SK-N-SH treated with all-trans-retinoic acid at 6 μM for 48 hours (cell line): ENCODE measurements at regions not wholly inside any gene's neighbourhood (a gene's known extent, or its start where the extent isn't known, plus 50 kb on each side); places are given as distances from the start of the nearest gene placed in this dataset.

Experiments
- ATAC-seq: fragments of 200-7000 bp; cut with Tn5 transposase; 3 replicates; pipeline ENCODE4 v1.9.1; 2020; ENCODE audit warnings: mild to moderate bottlenecking, moderate library complexity
- ARNTL ChIP-seq: fragments of 450-650 bp; formaldehyde crosslinking; IDR thresholded peaks from 2 replicates; pipeline ENCODE4 v1.5.0; 2020; ENCODE audit warnings: low read depth, mild to moderate bottlenecking, moderate library complexity, borderline replicate concordance
- BACH2 ChIP-seq: fragments of 250-450 bp; sonication (Bioruptor Pico); IDR thresholded peaks from 2 replicates; pipeline ENCODE4 v1.9.0; 2021; ENCODE audit warnings: mild to moderate bottlenecking, borderline replicate concordance
- CSDC2 ChIP-seq: fragments of 250-450 bp; sonication (Bioruptor Pico); IDR thresholded peaks from 2 replicates; pipeline ENCODE4 v1.5.0; 2020; ENCODE audit warnings: mild to moderate bottlenecking, moderate library complexity
- ESRRG ChIP-seq: fragments of 250-450 bp; sonication (Bioruptor Pico); IDR thresholded peaks from 2 replicates; pipeline ENCODE4 v1.6.1; 2021; ENCODE audit warnings: mild to moderate bottlenecking
- GLIS3 ChIP-seq: fragments of 250-450 bp; sonication (Bioruptor Pico); IDR thresholded peaks from 2 replicates; pipeline ENCODE4 v1.5.0; 2020; ENCODE audit warnings: mild to moderate bottlenecking, moderate library complexity
- ISL1 ChIP-seq: fragments of 250-450 bp; sonication (Bioruptor Pico); IDR thresholded peaks from 2 replicates; pipeline ENCODE4 v2.1.2; 2022; ENCODE audit warnings: mild to moderate bottlenecking, moderate library complexity
- OSR1 ChIP-seq: fragments of 250-450 bp; sonication (Bioruptor Pico); IDR thresholded peaks from 2 replicates; pipeline ENCODE4 v1.8.0; 2022; ENCODE audit warnings: moderate library complexity, mild to moderate bottlenecking, inconsistent platforms
- PATZ1 ChIP-seq: fragments of 250-450 bp; sonication (Bioruptor Pico); IDR thresholded peaks from 2 replicates; pipeline ENCODE4 v1.8.0; 2020; ENCODE audit warnings: mild to moderate bottlenecking, moderate library complexity, borderline replicate concordance
- PPARA ChIP-seq: fragments of 250-450 bp; sonication (Bioruptor Pico); IDR thresholded peaks from 2 replicates; pipeline ENCODE4 v1.5.0; 2020; ENCODE audit warnings: mild to moderate bottlenecking, borderline replicate concordance
- RARB ChIP-seq: fragments of 250-450 bp; sonication (Bioruptor Pico); IDR thresholded peaks from 2 replicates; pipeline ENCODE4 v1.8.0; 2021; ENCODE audit warnings: mild to moderate bottlenecking, moderate library complexity
- SNAI2 ChIP-seq: fragments of 250-450 bp; sonication (Bioruptor Pico); IDR thresholded peaks from 2 replicates; pipeline ENCODE4 v1.5.0; 2020; ENCODE audit warnings: mild to moderate bottlenecking, moderate library complexity
- TOX ChIP-seq: fragments of 250-450 bp; sonication (Bioruptor Pico); IDR thresholded peaks from 2 replicates; pipeline ENCODE4 v1.8.0; 2021; ENCODE audit warnings: mild to moderate bottlenecking, moderate library complexity, borderline replicate concordance
- ZC3H10 ChIP-seq: fragments of 250-450 bp; sonication (Bioruptor Pico); IDR thresholded peaks from 2 replicates; pipeline ENCODE4 v1.5.1; 2021; ENCODE audit warnings: mild to moderate bottlenecking, moderate library complexity
- ZFP3 ChIP-seq: fragments of 250-450 bp; sonication (Bioruptor Pico); IDR thresholded peaks from 2 replicates; pipeline ENCODE4 v1.5.0; 2020; ENCODE audit warnings: mild to moderate bottlenecking, moderate library complexity
- ZFP30 ChIP-seq: fragments of 450-650 bp; formaldehyde crosslinking; IDR thresholded peaks from 2 replicates; pipeline ENCODE4 v1.5.0; 2022; ENCODE audit warnings: mild to moderate bottlenecking, moderate library complexity
- ZNF565 ChIP-seq: fragments of 450-650 bp; formaldehyde crosslinking; conservative IDR thresholded peaks from 2 replicates; pipeline ENCODE4 v1.5.0; 2020; ENCODE audit warnings: low read depth, mild to moderate bottlenecking, moderate library complexity
- ZNF70 ChIP-seq: fragments of 450-650 bp; formaldehyde crosslinking; IDR thresholded peaks from 2 replicates; pipeline ENCODE4 v1.5.0; 2020; ENCODE audit warnings: mild to moderate bottlenecking, moderate library complexity
- TF ChIP-seq, protein P1 (sequence below): fragments of 250-450 bp; sonication (Bioruptor Pico); IDR thresholded peaks from 2 replicates; pipeline ENCODE4 v1.5.1; 2021; ENCODE audit warnings: mild to moderate bottlenecking, moderate library complexity
- TF ChIP-seq, protein P2 (sequence below): fragments of 250-450 bp; sonication (Bioruptor Pico); IDR thresholded peaks from 2 replicates; pipeline ENCODE4 v1.5.1; 2020; ENCODE audit warnings: low read depth, mild to moderate bottlenecking, moderate library complexity
- TF ChIP-seq, protein P3 (sequence below): fragments of 250-450 bp; sonication (Bioruptor Pico); IDR thresholded peaks from 2 replicates; pipeline ENCODE4 v1.5.0; 2020; ENCODE audit warnings: mild to moderate bottlenecking, moderate library complexity

GRCh38 chr5:158546748-158547147 is 553.0 kb downstream of the EBF1 start:
- TF ChIP-seq GLIS3 (no peak), BACH2 (CRISPR knock-in tag) (no peak), ISL1 (CRISPR knock-in tag) (no peak), SNAI2 (no peak), ZC3H10 (no peak), PPARA (CRISPR knock-in tag) (no peak), ZFP30 (CRISPR knock-in tag) (no peak), TOX (CRISPR knock-in tag) (no peak), CSDC2 (CRISPR knock-in tag) (no peak), ESRRG (CRISPR knock-in tag) (no peak), ZFP3 (no peak), ZNF565 (no peak), RARB (no peak), PATZ1 (CRISPR knock-in tag) (no peak), OSR1 (no peak)
- TF ChIP-seq, protein P1, sequence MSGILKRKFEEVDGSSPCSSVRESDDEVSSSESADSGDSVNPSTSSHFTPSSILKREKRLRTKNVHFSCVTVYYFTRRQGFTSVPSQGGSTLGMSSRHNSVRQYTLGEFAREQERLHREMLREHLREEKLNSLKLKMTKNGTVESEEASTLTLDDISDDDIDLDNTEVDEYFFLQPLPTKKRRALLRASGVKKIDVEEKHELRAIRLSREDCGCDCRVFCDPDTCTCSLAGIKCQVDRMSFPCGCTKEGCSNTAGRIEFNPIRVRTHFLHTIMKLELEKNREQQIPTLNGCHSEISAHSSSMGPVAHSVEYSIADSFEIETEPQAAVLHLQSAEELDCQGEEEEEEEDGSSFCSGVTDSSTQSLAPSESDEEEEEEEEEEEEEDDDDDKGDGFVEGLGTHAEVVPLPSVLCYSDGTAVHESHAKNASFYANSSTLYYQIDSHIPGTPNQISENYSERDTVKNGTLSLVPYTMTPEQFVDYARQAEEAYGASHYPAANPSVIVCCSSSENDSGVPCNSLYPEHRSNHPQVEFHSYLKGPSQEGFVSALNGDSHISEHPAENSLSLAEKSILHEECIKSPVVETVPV, result no peak
- TF ChIP-seq, protein P2, sequence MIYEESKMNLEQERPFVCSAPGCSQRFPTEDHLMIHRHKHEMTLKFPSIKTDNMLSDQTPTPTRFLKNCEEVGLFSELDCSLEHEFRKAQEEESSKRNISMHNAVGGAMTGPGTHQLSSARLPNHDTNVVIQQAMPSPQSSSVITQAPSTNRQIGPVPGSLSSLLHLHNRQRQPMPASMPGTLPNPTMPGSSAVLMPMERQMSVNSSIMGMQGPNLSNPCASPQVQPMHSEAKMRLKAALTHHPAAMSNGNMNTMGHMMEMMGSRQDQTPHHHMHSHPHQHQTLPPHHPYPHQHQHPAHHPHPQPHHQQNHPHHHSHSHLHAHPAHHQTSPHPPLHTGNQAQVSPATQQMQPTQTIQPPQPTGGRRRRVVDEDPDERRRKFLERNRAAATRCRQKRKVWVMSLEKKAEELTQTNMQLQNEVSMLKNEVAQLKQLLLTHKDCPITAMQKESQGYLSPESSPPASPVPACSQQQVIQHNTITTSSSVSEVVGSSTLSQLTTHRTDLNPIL (CRISPR knock-in tag), result no peak
- no peak for ATAC-seq

- TF ChIP-seq RARB (no peak), BACH2 (CRISPR knock-in tag) (no peak), PPARA (CRISPR knock-in tag) (no peak), PATZ1 (CRISPR knock-in tag) (no peak), ISL1 (CRISPR knock-in tag) (no peak), ZNF70 (CRISPR knock-in tag) (no peak), ARNTL (CRISPR knock-in tag) (no peak), ZC3H10 (no peak), ZFP30 (CRISPR knock-in tag) (no peak), ESRRG (CRISPR knock-in tag) (no peak)
- TF ChIP-seq, protein P2 (CRISPR knock-in tag), result no peak
- TF ChIP-seq, protein P3, sequence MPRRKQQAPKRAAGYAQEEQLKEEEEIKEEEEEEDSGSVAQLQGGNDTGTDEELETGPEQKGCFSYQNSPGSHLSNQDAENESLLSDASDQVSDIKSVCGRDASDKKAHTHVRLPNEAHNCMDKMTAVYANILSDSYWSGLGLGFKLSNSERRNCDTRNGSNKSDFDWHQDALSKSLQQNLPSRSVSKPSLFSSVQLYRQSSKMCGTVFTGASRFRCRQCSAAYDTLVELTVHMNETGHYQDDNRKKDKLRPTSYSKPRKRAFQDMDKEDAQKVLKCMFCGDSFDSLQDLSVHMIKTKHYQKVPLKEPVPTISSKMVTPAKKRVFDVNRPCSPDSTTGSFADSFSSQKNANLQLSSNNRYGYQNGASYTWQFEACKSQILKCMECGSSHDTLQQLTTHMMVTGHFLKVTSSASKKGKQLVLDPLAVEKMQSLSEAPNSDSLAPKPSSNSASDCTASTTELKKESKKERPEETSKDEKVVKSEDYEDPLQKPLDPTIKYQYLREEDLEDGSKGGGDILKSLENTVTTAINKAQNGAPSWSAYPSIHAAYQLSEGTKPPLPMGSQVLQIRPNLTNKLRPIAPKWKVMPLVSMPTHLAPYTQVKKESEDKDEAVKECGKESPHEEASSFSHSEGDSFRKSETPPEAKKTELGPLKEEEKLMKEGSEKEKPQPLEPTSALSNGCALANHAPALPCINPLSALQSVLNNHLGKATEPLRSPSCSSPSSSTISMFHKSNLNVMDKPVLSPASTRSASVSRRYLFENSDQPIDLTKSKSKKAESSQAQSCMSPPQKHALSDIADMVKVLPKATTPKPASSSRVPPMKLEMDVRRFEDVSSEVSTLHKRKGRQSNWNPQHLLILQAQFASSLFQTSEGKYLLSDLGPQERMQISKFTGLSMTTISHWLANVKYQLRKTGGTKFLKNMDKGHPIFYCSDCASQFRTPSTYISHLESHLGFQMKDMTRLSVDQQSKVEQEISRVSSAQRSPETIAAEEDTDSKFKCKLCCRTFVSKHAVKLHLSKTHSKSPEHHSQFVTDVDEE (CRISPR knock-in tag), result no peak
- TF ChIP-seq, protein P1, result no peak
- no peak for ATAC-seq
Observed at GRCh38 chr5:158545949-158546530, 553.7 kb downstream of the EBF1 start.
